ENCODE measurements at regions not wholly inside any gene's neighbourhood (a gene's known extent, or its start where the extent isn't known, plus 50 kb on each side); places are given as distances from the start of the nearest gene placed in this dataset.

GRCh38 chr11:22491555-22492225, 133.9 kb downstream of the FANCF start:
- DNase-seq (ENCODE audit: low spot score): peak; percentile 54

- DNase-seq (ENCODE audit: low spot score): no peak
Measured at GRCh38 chr11:22479971-22480720, 142.0 kb downstream of the SLC17A6 start.

GRCh38 chr11:22479208-22479607, 141.0 kb downstream of the SLC17A6 start:
- DNase-seq (ENCODE audit: low spot score): no peak

- DNase-seq (ENCODE audit: low spot score): no peak
Measured at GRCh38 chr11:22478169-22478568, 140.0 kb downstream of the SLC17A6 start.

- DNase-seq (ENCODE audit: low spot score): no peak
Measured at GRCh38 chr11:22477312-22477711, 139.1 kb downstream of the SLC17A6 start.

GRCh38 chr11:22476589-22476988, 138.4 kb downstream of the SLC17A6 start:
- no peak for DNase-seq (ENCODE audit: low spot score)

GRCh38 chr11:22474616-22475015, 136.4 kb downstream of the SLC17A6 start:
- no peak for DNase-seq (ENCODE audit: low spot score)

GRCh38 chr11:22473586-22473985, 135.4 kb downstream of the SLC17A6 start:
- no peak for DNase-seq (ENCODE audit: low spot score)

- no peak for DNase-seq (ENCODE audit: low spot score)
Measured at GRCh38 chr11:22472306-22472705, 134.1 kb downstream of the SLC17A6 start.

GRCh38 chr11:22471385-22471784, 133.2 kb downstream of the SLC17A6 start:
- peak; percentile 17 for DNase-seq (ENCODE audit: low spot score)

- DNase-seq (ENCODE audit: low spot score): no peak
Measured at GRCh38 chr11:22467741-22468140, 129.6 kb downstream of the SLC17A6 start.

GRCh38 chr11:22467248-22467647, 129.1 kb downstream of the SLC17A6 start:
- DNase-seq (ENCODE audit: low spot score): no peak

- no peak for DNase-seq (ENCODE audit: low spot score)
Measured at GRCh38 chr11:22466809-22467208, 128.6 kb downstream of the SLC17A6 start.

GRCh38 chr11:22466351-22466750, 128.2 kb downstream of the SLC17A6 start:
- DNase-seq (ENCODE audit: low spot score): no peak

GRCh38 chr11:22465620-22466019, 127.4 kb downstream of the SLC17A6 start:
- DNase-seq (ENCODE audit: low spot score): no peak

GRCh38 chr11:22461626-22462025, 123.4 kb downstream of the SLC17A6 start:
- no peak for DNase-seq (ENCODE audit: low spot score)

- no peak for DNase-seq (ENCODE audit: low spot score)
Measured at GRCh38 chr11:22460181-22460580, 122.0 kb downstream of the SLC17A6 start.

GRCh38 chr11:22459048-22459447, 120.9 kb downstream of the SLC17A6 start:
- no peak for DNase-seq (ENCODE audit: low spot score)

GRCh38 chr11:22458161-22458560, 120.0 kb downstream of the SLC17A6 start:
- no peak for DNase-seq (ENCODE audit: low spot score)

GRCh38 chr11:22456993-22457762, 119.0 kb downstream of the SLC17A6 start:
- no peak for DNase-seq (ENCODE audit: low spot score)

GRCh38 chr11:22454461-22455090, 116.4 kb downstream of the SLC17A6 start:
- DNase-seq (ENCODE audit: low spot score): no peak

GRCh38 chr11:22449441-22449840, 111.3 kb downstream of the SLC17A6 start:
- DNase-seq (ENCODE audit: low spot score): no peak

Measured in SK-N-DZ (cell line).